AG04449 (cell line): ENCODE measurements at regions not wholly inside any gene's neighbourhood (a gene's known extent, or its start where the extent isn't known, plus 50 kb on each side); places are given as distances from the start of the nearest gene placed in this dataset.

Experiments used
- CTCF ChIA-PET: fragments of 350-600 bp; formaldehyde crosslinking; extraction: SDS; loops from one replicate; lab custom pipeline; 2021; ENCODE audit warnings: antibody characterized with exemption; lab: Yijun Ruan, JAX
- POLR2A ChIA-PET: fragments of 400-600, 350-600 bp; formaldehyde crosslinking; extraction: SDS; loops from one replicate; lab custom pipeline; 2020; ENCODE audit warnings: antibody characterized with exemption, inconsistent platforms; lab: Yijun Ruan, JAX
- DNase-seq: peaks from one replicate; pipeline ENCODE4 v3.0.0-alpha.2; 2010; ENCODE audit warnings: low read depth, low spot score
- H3K4me3 ChIP-seq: 2 replicates; pipeline ENCODE4 v1.5.1; 2011; ENCODE audit warnings: low read depth, mild to moderate bottlenecking, control low read depth, low read length
- TF ChIP-seq, protein P1 (sequence below): IDR thresholded peaks from one replicate; pipeline ENCODE4 v1.5.1; 2011; ENCODE audit warnings: mild to moderate bottlenecking, moderate library complexity, low read length, control low read depth, inconsistent platforms; ENCODE audit not compliant: insufficient read depth; ENCODE audit errors: missing control alignments

- ChIA-PET CTCF (no interaction called here), POLR2A (no interaction called here)
- DNase-seq = no peak
- H3K4me3 ChIP-seq = no peak overlapping the region
- TF ChIP-seq, protein P1, sequence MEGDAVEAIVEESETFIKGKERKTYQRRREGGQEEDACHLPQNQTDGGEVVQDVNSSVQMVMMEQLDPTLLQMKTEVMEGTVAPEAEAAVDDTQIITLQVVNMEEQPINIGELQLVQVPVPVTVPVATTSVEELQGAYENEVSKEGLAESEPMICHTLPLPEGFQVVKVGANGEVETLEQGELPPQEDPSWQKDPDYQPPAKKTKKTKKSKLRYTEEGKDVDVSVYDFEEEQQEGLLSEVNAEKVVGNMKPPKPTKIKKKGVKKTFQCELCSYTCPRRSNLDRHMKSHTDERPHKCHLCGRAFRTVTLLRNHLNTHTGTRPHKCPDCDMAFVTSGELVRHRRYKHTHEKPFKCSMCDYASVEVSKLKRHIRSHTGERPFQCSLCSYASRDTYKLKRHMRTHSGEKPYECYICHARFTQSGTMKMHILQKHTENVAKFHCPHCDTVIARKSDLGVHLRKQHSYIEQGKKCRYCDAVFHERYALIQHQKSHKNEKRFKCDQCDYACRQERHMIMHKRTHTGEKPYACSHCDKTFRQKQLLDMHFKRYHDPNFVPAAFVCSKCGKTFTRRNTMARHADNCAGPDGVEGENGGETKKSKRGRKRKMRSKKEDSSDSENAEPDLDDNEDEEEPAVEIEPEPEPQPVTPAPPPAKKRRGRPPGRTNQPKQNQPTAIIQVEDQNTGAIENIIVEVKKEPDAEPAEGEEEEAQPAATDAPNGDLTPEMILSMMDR = no peak
These were observed 1083.5 kb upstream of the TENM4 start for GRCh38 chr11:80524349-80524748.

- ChIA-PET CTCF (no interaction called here), POLR2A (no interaction called here)
- H3K4me3 ChIP-seq = no peak overlapping the region
- TF ChIP-seq, protein P1 = no peak
- no peak for DNase-seq
These were observed 1082.2 kb upstream of the TENM4 start for GRCh38 chr11:80523057-80523456.

DNA sequence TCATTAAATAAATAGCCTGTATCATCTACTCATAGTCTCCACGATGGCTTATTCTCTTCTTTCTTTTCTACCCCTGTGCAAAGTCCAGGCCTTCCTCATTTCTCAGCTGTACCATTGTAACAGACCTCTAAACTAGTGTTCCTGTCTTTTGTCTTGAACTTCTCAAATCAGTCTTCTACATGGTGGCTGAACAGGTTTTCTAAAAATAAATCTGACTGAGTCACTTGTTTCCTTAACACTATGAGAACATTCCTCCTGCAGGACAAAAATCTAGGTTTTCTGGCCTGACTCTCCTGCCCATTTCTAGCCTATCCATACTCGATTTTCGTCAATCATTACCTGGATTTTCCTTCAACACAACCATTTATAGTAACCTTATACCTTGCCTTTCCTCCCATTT is 1080.8 kb upstream of the TENM4 start:
- TF ChIP-seq, protein P1 = no peak
- no peak for DNase-seq
- H3K4me3 ChIP-seq = no peak overlapping the region
- POLR2A ChIA-PET = no interaction called here
- CTCF ChIA-PET = no interaction called here

DNA sequence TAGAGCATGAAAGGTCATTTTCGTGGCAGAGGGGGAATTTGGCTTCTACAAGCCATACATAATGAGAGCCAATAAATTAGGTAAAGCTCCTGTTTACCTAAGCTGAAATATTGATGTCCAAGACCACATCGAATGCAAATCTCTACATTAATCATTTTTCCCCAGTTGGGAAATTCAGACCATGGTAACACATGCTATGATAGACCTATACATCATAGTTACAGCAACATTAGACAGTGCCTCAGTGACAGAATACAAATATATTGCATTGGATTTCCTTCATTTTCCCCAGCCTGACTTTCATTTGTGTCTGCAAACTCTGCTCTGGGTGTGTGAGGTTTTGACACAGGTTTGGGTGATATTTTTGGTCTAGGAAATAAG is 1079.7 kb upstream of the TENM4 start:
- CTCF ChIA-PET = no interaction called here
- H3K4me3 ChIP-seq = no peak overlapping the region
- POLR2A ChIA-PET = no interaction called here
- TF ChIP-seq, protein P1 = no peak
- DNase-seq = no peak

DNA sequence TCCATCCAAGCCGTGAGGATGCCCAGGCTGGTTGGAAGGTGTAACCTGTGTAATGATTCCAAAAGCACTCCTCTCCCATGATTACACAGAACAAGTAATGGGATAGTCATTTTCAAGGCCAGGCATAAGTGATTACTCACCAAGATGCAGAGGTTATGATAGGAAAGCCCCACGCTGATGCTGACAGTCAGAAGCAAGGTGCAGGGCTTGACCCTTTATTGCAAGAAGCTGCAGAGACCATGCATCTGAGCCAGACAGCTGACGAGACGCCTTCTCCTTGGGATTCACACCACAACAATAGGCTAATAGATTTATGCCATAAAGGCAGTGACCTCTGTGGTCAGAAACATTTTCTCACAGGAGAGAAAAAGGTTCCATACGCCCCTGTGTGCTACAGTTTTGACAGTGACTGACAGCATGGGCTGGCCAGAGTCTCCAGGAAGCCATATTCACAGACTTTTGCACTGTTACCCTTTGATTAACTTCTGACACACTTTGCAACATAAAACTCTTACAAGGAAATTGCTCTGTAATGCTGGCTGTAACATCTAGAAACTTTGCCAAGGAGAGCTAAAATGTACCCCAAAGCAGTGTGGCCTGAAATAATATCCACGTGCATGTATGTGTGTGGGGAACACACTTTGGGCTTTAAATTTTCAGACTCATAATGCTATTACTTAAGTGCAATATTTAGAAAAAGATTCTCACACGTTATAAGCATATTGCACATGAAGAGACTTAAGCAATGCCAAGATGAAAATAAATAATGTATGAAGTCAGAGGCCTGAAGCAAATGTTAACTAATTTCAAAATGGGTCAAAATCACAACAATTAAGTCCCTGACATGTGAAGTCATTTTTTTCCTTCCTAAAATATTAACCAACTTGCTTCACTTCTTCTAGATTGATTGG is 1079.0 kb upstream of the TENM4 start:
- DNase-seq = no peak
- ChIA-PET POLR2A (no interaction called here), CTCF (no interaction called here)
- TF ChIP-seq, protein P1 = no peak
- H3K4me3 ChIP-seq = no peak overlapping the region

- TF ChIP-seq, protein P1 = no peak
- no peak overlapping the region for H3K4me3 ChIP-seq
- ChIA-PET POLR2A (no interaction called here), CTCF (no interaction called here)
- DNase-seq = no peak
These were observed 1076.9 kb upstream of the TENM4 start for GRCh38 chr11:80517701-80518100.
